ENCODE measurements at regions not wholly inside any gene's neighbourhood (a gene's known extent, or its start where the extent isn't known, plus 50 kb on each side); places are given as distances from the start of the nearest gene placed in this dataset.

DNA sequence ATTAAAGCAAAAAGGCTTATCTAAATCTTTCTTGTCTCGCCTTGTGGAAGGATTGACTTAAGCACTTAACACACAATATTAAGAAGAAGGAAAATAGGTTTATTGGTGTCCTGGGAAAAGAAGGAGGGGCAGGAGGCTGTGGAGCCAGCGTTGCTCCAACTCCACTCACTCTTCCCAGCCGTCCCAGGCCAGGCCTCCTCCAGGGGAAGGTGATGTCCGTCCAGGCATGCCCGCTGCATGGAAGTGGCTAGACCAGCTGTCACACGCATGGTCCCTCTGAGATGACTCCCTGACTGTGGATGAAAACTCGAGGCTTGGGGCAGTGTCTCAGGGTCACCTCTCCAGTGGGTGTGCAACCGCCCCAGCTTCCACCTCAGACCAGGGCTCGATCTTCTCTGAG lies 281.1 kb downstream of the GALR1 start:
- no peak for TF ChIP-seq EP300 (IDR thresholded peaks at IDR 0.05; ENCODE audit: low read depth)
- TF ChIP-seq, protein P1, sequence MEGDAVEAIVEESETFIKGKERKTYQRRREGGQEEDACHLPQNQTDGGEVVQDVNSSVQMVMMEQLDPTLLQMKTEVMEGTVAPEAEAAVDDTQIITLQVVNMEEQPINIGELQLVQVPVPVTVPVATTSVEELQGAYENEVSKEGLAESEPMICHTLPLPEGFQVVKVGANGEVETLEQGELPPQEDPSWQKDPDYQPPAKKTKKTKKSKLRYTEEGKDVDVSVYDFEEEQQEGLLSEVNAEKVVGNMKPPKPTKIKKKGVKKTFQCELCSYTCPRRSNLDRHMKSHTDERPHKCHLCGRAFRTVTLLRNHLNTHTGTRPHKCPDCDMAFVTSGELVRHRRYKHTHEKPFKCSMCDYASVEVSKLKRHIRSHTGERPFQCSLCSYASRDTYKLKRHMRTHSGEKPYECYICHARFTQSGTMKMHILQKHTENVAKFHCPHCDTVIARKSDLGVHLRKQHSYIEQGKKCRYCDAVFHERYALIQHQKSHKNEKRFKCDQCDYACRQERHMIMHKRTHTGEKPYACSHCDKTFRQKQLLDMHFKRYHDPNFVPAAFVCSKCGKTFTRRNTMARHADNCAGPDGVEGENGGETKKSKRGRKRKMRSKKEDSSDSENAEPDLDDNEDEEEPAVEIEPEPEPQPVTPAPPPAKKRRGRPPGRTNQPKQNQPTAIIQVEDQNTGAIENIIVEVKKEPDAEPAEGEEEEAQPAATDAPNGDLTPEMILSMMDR (IDR thresholded peaks at IDR 0.05) = no peak
- no peak for TF ChIP-seq POLR2A (IDR thresholded peaks at IDR 0.05)
